Stimulated activated CD4-positive, alpha-beta T cell treated with anti-CD3 and anti-CD28 coated beads, Interleukin-1b, Interleukin-23, amount 100 ng/mL, for 1 hour (primary cell): ENCODE measurements at regions not wholly inside any gene's neighbourhood (a gene's known extent, or its start where the extent isn't known, plus 50 kb on each side); places are given as distances from the start of the nearest gene placed in this dataset.

ENCODE experiments used
- DNase-seq, 2 donors: peaks; one replicate each; pipeline ENCODE4 v3.0.0-alpha.2; 2020; ENCODE audit warnings: low read depth in 2 of 2

DNA sequence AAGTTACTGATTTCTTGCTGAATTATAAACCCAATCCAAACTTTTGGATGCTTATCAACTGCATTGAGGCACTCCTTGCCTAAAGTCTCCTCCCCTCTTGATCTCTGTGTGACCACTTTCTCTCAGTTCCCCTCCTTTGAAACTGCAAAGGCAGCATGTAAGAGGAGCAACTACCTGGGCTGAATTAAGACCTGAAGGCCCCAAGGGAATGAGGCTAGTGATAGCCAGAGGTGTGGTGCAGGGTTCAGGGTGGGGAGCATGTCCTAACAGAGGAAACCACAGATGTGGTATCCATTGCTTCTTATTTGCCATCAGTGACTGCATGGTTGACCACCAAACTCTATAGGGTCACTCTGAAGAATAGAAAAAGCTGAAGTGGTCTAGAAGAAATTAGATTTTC, 557.9 kb downstream of the TNS1 start:
- no peak for DNase-seq

DNA sequence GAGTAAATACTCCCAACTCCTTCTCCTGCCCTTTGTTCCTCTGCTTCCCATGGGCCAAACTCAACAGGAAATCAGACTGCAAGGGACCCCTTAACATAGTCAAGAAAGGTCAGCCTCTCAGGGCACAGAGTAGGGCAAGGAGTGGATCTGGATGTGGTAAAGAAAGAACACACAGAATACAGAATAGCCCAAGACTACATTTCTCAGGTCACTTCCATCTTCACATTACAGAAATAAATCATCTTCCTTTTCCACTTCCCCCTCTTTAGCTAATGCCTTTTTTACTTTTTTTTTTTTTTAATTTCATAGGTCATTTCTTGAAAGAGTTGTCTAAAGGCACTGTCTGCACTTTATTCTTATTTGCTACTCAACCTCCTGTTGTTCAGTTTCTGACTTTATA, 558.3 kb downstream of the TNS1 start:
- DNase-seq = no peak

DNA sequence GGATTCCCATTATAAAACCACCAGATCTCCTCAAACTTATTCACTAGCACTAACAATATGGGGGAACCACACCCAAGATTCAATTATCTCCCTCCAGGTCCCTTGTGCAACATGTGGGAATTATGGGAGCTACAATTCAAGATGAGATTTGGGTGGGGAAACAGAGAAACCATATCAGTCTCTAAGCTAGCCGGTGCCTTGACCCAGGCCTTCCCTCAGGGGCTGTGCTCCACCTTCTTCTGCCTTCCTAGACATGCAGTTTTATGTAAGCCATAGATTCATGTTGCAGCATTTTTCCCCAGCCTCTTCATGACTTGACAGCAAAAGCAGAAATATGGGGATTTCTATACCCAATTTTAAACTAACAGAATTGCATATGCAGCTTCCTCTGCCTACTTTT, 559.2 kb downstream of the TNS1 start:
- no peak for DNase-seq

DNA sequence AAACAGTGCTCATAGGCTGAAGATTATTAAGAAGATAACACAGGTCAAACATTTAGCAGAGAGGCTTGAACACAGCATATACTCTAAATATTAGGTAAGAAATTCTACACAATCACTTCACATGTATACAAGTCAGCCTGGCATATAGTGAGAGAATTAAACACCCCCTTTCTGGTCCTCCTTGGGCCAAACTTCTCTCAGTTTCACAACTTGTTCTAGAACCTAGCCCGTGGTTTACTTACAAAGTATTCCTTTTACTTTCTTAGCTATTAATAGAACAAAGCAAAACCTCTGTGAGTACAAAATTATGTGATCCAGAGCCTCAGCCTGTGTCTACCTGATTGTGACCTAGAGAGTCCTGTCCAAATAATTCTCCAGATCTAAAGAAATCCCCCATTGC, 562.8 kb downstream of the TNS1 start:
- no peak for DNase-seq

DNA sequence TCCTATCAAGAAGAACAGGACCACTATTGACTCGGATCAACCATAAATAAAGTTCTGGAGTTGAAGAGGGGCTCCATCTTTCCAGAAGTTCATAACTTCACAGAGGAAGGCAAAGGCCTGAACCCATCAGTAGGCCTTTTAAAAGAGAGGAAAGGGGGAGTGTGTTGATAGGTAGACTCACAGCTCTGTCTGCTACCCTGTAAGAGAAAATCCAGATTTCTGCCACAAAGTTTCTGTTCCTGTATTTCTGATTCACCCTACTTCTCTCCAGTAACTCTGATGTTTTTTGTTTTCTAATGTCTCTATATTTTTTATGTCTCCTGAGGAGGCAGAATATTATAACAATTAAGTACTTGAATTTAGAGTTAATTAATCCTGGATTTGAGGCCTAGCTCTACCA, 564.0 kb downstream of the TNS1 start:
- DNase-seq = no peak

DNA sequence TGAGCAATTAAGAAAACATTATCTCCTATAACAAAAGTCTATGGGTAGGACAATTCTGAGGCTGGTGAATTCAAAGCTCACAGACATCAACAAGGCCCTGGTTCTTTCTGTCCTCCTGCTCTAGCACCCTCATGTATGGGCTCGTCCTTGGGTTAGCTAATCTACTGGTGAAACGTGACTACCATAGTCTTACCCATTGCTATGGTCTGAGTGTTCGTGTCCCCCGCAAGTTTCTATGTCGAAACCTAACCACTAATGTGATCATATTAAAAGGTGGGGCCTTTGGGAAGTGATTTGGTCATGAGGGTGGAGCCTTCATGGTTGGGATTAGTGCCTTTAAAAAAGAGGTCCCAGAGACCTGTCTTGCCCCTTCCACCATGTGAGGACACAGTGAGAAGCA, 564.7 kb downstream of the TNS1 start:
- DNase-seq = no peak

DNA sequence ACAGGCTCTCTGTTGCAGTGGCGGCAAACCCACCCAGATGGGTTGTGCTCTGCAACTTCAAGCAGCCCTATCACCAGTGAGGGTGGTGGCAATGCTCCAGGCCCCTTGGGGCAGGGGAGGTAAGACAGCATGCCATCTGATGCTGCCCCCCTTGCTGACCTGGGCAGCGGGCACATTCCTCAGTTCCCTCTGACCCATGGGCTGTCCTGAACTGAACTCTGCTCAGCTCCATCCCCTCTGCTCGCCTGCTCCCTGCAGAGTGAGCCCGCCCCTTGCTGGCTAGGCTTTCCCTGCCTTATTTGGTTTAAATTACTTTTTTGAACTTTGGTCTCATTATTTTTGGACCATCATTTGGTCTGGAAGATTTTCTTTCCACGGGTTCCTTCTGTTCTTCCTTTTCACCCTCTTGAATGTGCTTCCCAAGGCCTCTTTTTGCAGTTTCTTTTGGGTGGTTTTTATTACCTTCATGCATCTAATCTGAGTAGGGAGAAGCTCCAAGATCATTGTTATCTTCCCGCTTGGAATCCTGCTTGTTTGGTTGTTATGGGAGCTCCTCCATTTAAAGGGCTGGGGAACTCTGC, 565.4 kb downstream of the TNS1 start:
- no peak for DNase-seq

DNA sequence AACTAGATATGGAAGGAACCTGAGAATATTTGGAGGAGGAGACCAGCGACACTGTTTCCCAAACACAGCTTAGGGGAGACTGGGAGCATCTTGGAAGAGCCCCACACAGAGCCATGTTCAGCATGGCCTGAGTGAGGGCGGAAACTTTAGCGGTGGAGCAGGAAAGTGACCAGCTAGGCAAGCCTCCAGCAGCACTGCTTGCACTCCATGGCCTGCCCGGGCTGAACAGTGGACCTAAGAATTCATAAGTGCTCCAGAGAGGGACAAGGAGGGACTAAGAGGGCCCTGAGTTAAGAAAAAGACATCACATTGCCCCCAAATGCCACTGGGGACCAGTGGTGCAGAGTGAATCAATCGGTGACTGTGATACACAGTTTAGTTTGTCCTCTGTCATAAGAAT, 566.4 kb downstream of the TNS1 start:
- DNase-seq = no peak

DNA sequence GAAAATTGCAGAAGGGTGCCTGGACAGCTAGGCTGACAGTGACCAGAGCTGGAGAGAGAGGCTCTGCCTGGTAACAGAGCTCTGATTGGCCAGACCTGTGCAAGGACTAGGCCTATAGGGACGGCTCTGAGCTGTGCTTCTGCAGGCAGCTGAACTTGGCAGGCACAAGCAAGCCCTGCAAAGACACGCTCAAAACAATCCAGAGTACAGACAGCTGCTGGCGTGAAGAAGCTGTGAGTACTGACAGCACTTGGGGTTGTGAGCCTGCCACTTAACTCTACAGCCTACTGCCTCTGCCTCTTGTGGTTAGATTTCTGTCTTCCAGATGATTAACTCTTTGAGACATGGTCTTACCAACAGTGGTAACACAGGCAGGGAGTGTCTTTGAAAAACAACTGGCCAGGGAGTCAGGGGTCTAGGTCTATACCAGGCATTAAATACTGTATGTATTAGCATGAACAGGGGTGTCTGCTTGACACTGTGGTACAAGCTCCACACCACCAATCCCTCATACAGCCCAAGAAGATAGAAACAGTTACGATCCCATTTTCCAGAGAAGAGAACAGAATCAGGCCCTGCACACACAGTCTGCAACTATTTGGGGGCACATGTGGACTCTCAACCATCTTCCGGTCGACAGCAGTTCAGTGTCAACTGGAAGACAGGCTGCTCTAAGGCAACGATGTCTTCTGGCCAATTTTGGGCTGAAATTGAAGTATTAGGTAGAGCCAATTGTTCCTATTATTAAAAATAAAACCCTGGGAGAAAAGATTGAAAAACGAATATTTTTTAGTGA, 568.4 kb downstream of the TNS1 start:
- no peak for DNase-seq

DNA sequence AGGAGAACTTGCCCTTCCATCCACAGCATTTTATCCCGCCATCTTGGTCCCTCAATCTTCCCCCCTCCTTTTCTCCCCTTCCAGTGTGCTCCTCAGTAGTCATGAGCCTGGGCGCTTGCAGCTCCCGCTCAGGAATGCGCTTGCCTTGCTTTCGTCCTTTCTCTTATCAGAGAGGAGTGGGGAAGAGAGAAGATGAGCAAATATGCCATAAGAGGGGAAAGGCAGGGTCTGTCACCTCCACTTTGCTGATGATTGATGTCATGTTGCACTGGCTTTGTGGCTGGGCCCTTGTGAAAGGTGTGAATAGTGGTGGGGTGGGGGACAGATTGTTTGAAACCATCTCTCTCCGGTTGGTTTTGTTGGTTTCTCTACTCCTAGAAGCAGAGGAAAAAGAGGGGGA, 569.3 kb downstream of the TNS1 start:
- no peak for DNase-seq

DNA sequence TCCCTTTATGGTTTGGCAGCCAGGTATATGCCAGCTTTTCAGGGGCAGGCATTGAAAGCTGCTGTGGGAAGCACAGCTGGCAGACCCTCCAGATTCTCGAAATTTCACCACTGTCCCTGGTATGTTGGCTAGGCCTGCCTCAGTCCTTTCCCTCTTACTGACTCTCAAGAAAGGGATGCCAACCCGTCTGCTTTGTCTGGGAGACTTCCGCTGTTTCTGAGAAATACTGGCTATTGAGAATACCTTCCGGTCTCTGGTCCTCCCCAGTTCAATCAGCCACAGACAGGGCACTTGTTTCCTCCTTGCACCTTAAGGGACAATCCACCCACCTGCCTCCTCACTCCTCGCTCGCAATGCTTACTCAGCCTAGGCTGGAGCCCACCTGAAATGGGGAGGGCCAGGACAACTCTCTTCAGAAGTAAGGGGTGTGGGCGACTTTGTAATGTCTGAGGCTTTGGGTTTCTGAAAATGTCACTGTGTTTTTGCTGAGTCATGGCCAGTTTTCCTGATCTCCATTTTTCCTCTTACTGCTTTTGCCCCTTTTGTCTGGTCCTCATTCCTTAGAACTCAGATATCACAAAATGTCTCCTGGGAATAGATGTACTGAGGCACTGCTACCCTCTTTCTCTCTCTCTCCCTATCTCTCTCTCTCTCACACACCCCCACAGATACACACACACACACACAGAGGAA, 571.1 kb downstream of the TNS1 start:
- no peak for DNase-seq

DNA sequence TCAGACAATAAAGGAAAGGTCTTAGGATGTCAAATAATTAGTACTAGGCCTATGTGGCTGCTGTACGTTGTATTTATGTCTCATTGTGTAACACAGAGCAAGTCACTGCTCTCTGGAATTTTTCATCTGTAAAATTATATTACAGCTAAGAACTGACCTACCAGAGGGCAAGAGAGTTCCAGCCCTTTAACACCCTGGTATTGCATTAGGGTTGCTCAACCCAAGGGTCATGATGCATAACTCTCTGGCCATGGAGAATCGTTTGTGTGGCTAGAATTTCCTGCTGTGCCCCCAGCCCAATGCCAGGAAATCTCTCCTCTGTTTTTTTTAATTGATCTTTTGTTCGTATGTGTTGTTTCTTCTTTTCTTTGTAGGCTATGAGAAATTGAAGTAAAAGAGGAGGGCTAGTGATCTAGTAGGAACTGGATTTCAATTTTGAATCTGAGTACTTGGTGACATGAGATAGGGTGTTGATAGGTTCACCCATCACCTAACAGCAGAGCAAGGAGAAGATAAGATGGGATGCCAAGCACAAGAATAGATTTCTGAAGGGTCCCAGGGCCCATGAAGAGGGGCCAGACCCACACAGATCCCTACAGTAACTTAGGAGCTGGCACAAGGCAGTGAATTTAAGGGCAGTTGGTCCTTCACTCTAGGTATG, 571.2 kb upstream of the TNP1 start:
- no peak for DNase-seq

DNA sequence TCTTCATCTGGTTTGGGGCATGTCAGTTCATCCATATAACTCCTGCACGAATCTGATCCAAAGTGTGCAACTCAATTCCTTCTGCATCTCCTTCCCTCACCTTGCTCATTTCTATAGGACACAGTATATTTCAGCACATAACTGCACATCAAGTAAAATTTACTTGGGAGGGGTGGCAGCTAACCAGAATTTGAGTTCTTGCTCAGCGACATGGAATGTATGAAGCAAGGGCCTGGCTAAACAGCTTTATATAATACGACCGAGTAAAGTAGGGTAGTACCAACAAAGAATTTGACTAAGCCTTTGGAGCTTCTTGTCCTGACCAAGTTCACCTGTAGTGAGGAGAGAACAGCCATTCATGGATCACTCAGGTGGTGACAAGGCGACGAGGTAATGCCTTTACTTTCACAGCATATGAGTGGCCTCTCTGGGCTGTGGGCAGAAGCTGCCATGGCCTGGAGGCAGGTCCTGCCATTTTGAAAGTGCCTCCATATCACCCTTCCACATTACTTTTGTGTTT, 570.2 kb upstream of the TNP1 start:
- DNase-seq = no peak

DNA sequence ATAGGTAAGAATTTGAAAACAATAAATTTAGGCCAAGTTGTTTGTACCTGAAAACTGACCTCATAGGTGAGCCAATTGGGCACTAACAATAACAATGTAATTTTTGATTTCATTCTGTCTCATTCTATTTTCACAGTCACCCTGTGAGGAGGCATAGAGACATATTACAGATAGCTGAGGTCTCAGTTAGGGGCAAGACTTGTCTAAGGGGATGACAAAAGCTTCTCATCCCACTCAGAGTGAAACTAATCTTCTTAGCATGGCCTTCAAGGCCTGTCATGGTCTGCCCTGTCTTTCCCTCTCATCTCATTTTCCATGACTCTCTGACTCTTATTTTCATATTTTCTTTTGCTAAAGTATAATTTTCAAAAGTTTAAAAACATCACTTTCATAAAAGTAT, 562.0 kb upstream of the TNP1 start:
- no peak for DNase-seq

DNA sequence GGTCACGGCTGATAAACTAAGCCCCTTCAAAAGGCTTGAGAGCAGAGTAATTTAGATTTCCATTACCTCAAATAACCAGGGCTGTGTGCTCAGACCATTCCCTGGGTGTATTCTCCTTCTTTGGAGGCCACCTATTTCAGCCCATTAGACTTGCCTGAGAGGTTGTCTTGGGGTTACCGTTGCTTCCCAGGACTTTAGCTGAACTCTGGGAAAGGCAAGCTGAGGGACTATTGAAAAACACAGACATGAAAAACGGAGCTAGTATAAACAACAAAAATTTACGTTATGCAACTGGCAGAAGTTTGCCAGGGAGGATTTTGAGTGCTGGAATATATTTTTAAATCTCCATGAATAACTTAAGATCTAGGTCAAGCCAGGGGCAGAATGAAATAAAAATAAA, 561.0 kb upstream of the TNP1 start:
- no peak for DNase-seq

DNA sequence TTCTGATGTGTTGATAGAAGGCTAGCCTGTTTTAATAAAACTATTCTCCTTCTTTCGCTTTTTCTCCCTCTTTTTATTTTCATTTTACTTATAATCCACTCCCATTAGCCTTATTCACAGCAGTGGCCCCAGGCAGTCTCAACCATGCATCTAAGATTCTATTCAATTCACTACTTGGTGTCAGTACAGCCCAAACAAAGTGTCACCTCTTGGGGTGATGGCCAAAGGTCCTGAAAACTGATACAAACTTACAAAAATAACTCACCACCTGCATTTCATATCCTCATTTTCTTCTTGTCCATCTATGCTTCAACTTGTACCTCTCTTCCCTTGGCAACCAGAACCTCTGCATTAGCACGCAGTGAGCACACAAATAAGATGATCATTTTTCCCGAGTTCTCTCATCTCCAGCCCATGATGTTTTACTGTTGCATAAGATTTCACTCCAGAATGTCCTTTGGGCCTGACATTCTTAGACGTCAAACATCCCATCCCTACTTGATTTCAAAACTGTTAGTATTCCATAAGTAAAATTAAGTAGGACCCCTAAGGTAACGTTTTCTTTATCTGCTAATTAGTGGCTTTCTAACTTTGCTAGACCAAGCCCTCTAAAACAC, 559.3 kb upstream of the TNP1 start:
- no peak for DNase-seq

DNA sequence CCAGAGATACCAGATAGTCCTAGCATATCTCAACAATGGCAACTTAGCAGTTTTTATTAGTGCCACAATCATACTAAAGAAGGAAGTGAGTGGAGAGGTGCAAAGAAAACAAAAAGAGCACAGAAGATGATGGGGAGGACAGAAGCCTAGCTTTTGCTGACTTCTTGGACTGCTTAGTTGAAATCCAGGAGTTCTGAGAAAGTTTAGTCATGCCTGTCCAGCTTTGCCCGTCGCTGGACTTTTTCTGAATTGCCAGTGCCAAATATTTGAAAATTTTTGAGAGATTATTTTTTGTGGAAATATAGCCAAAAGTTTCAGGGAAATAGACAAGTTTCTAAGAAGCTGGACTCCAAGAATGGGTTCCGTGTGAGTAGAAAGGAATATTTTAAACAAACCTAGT, 558.7 kb upstream of the TNP1 start:
- no peak for DNase-seq

DNA sequence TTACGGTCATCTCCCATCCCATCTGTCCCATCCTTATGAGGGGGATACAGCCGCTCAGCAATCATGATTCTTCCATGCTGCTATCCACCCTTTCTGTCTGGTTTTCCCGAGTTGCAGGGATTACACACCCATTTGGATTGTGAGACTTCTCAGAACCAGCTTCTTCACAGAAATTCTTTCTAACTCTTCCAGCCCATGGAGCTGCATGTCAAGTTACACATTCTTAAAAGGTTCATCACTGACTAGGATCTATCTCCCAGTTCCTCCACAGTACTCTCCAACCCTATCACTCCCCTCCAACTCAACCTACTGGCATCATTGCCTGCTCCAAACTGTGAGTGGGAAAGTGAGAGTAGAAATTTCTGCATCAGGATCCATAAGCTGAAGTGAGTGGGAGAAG, 558.2 kb upstream of the TNP1 start:
- DNase-seq = no peak

DNA sequence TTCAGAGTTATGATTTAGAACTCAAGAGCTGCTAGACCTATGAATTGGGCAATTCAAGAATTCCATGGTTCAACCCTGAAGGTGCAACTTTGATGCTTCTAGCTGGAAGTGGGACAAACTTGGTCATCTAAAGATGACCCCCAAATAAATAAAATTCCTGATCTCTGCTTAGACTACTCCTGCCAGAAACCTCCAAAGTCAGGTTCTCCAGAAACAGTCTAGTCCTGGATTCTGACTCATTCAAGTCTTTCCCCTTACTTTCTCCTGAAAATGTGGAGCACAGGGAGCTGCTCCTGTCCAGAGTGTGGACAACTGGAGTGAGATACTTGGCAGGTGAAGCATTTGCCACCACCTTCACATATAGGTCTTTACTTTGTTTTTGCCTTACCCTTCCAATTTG, 557.7 kb upstream of the TNP1 start:
- no peak for DNase-seq

DNA sequence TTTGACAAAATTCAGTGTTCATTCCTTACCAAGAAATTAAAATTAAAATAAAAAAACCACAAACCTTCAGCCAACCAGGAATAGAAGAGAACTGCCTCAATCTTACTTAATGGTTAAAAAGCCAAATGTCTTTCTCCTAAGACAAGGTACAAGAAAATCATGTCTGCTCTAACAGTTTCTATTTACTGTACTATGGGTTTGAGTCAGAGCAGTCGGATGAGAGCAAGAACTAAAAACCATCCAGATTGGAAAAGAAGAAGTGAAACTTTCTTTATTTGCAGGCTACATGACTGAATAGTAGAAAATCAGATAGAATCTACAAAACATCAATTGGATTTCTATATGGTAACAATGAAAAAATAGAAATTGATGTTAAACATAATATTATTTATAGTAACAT, 555.5 kb upstream of the TNP1 start:
- DNase-seq = no peak

DNA sequence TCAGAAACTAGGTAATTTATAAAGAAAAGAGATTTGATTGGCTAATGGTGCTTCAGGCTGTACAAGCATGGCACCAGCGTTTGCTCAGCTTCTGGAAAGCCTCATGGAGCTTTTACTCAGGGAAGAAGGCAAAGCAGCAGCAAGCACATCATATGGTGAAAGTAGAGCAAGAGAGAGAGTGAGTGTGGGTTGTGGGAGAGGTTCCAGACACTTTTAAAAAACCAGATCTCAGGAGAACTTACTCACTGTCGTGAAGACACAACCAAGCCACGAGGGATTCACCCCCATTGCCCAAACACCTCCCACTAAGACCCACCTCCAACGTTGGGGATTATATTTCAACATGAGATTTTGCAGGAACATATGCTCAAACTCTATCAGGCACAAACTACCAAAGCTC, 554.6 kb upstream of the TNP1 start:
- no peak for DNase-seq

DNA sequence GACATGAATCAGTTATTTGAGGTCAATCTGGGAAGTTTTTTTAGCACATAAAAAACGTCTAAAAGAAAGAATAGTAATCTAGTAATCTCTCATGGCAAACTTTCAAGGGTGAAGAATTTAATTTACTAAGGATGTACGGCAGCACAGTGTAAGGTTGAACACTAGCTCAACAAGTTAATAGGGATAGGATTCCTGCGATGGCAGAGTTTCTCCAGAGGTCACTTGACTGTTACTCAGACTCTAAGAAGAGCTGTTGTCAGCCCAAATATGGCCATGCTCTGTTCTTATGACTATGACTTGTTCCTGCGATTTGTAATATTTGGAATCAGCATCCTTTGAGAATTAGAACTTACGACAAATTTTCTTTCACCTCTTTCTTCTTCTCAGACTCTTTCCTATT, 553.3 kb upstream of the TNP1 start:
- no peak for DNase-seq
